AG10803 (cell line): ENCODE measurements at regions not wholly inside any gene's neighbourhood (a gene's known extent, or its start where the extent isn't known, plus 50 kb on each side); places are given as distances from the start of the nearest gene placed in this dataset.

Experiments used
- DNase-seq: peaks from one replicate; pipeline ENCODE4 v3.0.0; 2010; ENCODE audit warnings: low read depth
- H3K4me3 ChIP-seq: 2 replicates; pipeline ENCODE4 v1.5.1; 2011; ENCODE audit warnings: mild to moderate bottlenecking, low read length, control low read depth
- CTCF ChIP-seq: conservative IDR thresholded peaks from 2 replicates; pipeline ENCODE4 v1.5.1; 2011; ENCODE audit warnings: mild to moderate bottlenecking, low read length, control low read depth, inconsistent platforms

DNA sequence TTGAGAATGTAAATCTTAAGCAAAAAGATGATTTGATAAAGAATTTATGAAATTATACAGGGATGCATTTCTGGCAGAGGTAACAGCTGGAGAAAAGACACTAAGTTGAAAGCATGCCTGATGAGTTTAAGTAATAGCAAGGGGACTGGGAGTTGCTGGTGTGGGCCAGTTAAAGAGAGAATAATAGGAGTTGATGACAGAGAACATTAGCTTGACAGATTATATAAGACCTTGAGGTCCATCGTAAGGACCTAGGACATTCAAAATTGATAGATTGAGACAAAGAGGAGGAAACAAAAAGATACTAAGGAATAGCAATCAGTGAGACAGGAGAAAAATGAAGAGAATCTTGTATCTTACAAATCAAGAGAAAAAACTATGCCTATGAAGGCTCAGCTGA lies 84.7 kb upstream of the TMPRSS15 start:
- TF ChIP-seq CTCF = no peak
- no peak for DNase-seq
- H3K4me3 ChIP-seq = no peak overlapping the region

DNA sequence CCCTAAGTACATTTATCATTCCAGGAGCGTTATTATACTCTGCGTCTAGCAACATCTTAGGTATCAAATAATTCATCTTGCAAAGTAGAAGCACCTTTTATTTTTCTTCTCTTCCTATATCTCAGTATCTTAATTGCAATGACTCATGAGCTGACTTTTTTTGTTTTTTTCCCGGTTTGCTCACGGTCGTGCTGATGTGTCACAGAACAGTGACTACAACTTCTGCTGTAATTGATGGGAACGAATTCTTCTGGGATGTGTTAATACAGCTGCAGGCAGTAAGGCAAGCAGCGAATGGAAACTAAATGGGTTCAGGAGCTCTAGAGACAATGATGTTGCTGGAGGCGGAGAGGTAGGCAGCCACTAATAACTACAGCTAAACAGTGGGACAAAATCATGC lies 89.8 kb upstream of the TMPRSS15 start:
- no peak for DNase-seq

DNA sequence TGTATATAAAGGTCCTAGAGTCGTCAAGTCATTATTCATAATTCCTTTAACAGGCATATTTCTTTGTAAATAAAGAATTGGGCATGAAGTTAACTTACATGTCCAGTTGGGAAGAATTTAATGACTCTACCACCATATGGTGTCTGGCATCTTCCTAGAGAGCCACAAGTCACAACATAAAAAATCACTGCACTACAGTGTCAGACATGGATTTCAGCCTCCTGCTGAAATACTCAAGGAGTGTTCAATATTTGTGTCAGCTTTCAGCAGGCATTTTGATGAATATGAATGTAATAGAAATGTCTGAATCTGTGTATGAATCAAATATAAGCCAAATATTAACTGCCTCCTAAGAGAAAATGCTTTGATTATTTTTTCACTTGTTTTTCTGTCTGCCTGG lies 91.9 kb upstream of the TMPRSS15 start:
- TF ChIP-seq CTCF = no peak
- no peak overlapping the region for H3K4me3 ChIP-seq
- no peak for DNase-seq

More for the DNA sequence above, 89.8 kb upstream of the TMPRSS15 start:
- no peak for TF ChIP-seq CTCF
- no peak overlapping the region for H3K4me3 ChIP-seq

DNA sequence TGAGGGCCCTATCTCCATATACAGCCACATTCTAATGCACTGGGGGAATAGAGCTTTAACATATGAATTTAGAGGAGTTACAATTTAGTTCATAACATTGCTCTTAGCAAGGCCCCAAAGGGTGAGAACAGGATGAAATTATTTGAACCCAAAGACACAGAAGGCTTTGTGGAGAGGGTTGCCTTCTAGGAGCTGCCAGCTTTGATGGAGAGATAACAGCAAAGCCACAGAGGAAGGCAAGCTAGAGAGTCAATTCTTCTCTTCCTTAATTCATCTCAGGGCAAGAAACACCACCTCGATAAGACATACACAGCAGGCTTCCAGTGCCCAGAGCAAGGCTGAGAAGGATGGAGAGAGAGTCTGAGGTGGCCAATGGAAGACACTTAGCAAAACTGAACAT lies 94.8 kb upstream of the TMPRSS15 start:
- no peak for TF ChIP-seq CTCF
- DNase-seq = no peak
- no peak overlapping the region for H3K4me3 ChIP-seq

DNA sequence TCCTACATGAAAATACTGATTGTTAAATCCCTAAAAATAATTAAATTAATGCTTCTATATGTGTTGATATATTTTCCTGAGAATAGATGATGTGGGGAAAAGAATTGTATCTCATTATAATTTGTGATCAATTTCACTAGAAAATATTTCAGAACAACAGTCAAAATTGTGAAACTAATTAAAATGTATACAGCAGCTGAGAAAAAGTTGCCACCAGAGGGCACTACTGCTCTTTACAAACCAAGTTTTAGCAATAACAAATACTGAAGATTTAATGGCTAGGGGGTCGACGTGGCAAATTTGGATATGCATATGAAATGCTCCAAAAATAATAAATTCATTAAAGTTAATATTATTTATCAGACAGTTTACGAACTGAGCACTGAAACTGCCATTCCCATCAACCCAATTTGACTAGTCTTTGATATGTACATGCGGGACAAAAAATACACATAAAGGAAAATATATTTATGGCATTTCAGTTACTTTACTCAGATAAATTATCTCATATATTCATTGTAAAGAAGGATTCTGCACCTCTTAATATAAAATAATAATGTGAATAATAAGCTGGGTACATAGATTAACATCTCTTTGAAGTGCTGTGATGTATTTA lies 96.3 kb upstream of the TMPRSS15 start:
- H3K4me3 ChIP-seq = no peak overlapping the region
- peak; percentile 51 for TF ChIP-seq CTCF
- peak; percentile 4 for DNase-seq

DNA sequence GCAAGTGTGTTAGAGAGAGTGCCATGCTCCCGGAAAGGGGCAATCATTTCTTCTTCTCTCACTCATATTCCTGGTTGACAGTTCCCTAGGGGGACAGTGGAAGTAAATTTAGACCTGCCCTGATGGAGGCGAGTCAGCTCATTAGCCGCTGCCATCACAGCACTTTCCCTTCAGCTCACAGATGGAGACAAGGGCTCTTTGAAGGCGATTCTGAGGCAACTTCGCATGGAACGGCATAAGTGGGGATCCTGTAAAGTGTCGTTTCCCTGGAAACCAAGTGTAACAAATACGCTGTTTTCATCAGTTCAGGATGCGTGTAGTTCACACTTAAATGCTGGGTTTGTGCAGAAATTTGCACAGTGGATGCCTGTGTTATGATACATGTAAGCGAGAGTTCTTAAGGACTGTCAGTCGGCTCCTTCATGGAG lies 114.5 kb upstream of the TMPRSS15 start:
- no peak for TF ChIP-seq CTCF
- H3K4me3 ChIP-seq = no peak overlapping the region
- DNase-seq = no peak

DNA sequence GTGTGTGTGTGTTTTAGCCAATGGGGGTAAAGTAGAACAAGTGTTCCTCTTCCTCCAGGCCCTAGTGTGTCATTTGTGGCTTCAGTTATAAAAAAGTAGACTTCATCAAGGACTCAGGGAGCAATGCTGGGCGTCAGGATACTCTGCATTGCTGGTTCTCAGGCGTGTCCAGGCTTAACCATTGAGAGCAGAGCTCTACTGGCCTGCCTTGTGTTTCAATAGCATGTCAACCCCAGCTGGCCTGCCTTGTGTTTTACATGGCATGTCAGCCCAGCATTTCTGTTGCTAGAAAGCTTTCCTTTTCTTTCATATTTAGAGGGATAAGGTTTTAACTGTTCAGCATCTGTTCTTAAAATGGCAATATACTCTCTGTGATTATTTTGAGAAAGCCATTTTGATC lies 117.6 kb upstream of the TMPRSS15 start:
- no peak for DNase-seq
- no peak for TF ChIP-seq CTCF
- H3K4me3 ChIP-seq = no peak overlapping the region
